ENCODE measurements at regions not wholly inside any gene's neighbourhood (a gene's known extent, or its start where the extent isn't known, plus 50 kb on each side); places are given as distances from the start of the nearest gene placed in this dataset.

GRCh38 chr3:72013084-72013483, 228.1 kb upstream of the PROK2 start:
- no peak overlapping the region for H3K27ac ChIP-seq (ENCODE audit: low read length)
- H3K27me3 ChIP-seq (ENCODE audit: insufficient read depth, low read length), result no peaks in the 10 kb centered on the region
- H3K4me3 ChIP-seq (ENCODE audit: low read length), result no peak overlapping the region
- no peak overlapping the region for H3K9ac ChIP-seq (ENCODE audit: low read depth, low read length)
- H3K9me3 ChIP-seq (ENCODE audit: insufficient read depth, low read depth, low read length), result no peaks in the 10 kb centered on the region
- 0 out of 2 replicates have a peak, but pooled peaks cover 2% of the 10 kb centered on the region for H3K4me1 ChIP-seq (ENCODE audit: insufficient read depth, low read length)
- no peaks in the 10 kb centered on the region for H3K36me3 ChIP-seq (ENCODE audit: insufficient read depth, low read depth, low read length)

DNA sequence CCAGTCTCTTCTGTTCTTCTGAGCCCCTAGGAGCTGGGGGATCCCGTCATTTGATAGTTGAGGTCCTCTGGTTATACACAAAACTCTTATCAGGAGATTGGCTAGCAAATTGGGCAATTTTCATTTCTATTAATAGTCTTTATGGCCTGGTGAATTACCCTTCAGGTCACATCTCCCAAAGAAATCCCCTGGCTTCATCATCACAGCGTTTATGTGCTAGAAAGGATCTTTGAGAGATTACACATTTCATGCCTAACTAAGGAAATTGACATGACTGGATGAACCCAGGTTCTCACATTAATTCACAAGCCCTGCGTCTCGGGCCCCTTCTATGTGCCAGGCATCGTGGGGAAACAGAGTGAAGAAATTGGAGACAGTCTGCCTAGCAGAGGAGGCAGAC, 227.4 kb upstream of the PROK2 start:
- no peak overlapping the region for H3K4me3 ChIP-seq (ENCODE audit: low read length)
- H3K27ac ChIP-seq (ENCODE audit: low read length), result no peak overlapping the region
- no peaks in the 10 kb centered on the region for H3K36me3 ChIP-seq (ENCODE audit: insufficient read depth, low read depth, low read length)
- H3K9me3 ChIP-seq (ENCODE audit: insufficient read depth, low read depth, low read length), result no peaks in the 10 kb centered on the region
- H3K9ac ChIP-seq (ENCODE audit: low read depth, low read length), result no peak overlapping the region
- 0 out of 2 replicates have a peak, but pooled peaks cover 2% of the 10 kb centered on the region for H3K4me1 ChIP-seq (ENCODE audit: insufficient read depth, low read length)
- no peaks in the 10 kb centered on the region for H3K27me3 ChIP-seq (ENCODE audit: insufficient read depth, low read length)

- no peaks in the 10 kb centered on the region for H3K36me3 ChIP-seq (ENCODE audit: insufficient read depth, low read depth, low read length)
- 0 out of 2 replicates have a peak, but pooled peaks cover 2% of the 10 kb centered on the region for H3K4me1 ChIP-seq (ENCODE audit: insufficient read depth, low read length)
- no peak overlapping the region for H3K4me3 ChIP-seq (ENCODE audit: low read length)
- no peaks in the 10 kb centered on the region for H3K27me3 ChIP-seq (ENCODE audit: insufficient read depth, low read length)
- peaks cover 8% of the 10 kb centered on the region for H3K9me3 ChIP-seq (ENCODE audit: insufficient read depth, low read depth, low read length)
- no peak overlapping the region for H3K9ac ChIP-seq (ENCODE audit: low read depth, low read length)
- no peak overlapping the region for H3K27ac ChIP-seq (ENCODE audit: low read length)
These were observed 226.5 kb upstream of the PROK2 start for GRCh38 chr3:72011485-72011884.

GRCh38 chr3:72009851-72010443, 225.0 kb upstream of the PROK2 start:
- Histone ChIP-seq H3K4me3 (ENCODE audit: low read length) (no peak overlapping the region), H3K9ac (ENCODE audit: low read depth, low read length) (no peak overlapping the region), H3K4me1 (ENCODE audit: insufficient read depth, low read length) (peaks cover 3% of the 10 kb centered on the region; the same call in 1 of the 2 replicates), H3K36me3 (ENCODE audit: insufficient read depth, low read depth, low read length) (no peaks in the 10 kb centered on the region), H3K9me3 (ENCODE audit: insufficient read depth, low read depth, low read length) (peaks cover 14% of the 10 kb centered on the region), H3K27ac (ENCODE audit: low read length) (no peak overlapping the region), H3K27me3 (ENCODE audit: insufficient read depth, low read length) (no peaks in the 10 kb centered on the region)

- no peak overlapping the region for H3K27ac ChIP-seq (ENCODE audit: low read length)
- H3K27me3 ChIP-seq (ENCODE audit: insufficient read depth, low read length), result no peaks in the 10 kb centered on the region
- no peak overlapping the region for H3K9ac ChIP-seq (ENCODE audit: low read depth, low read length)
- peaks cover 14% of the 10 kb centered on the region for H3K9me3 ChIP-seq (ENCODE audit: insufficient read depth, low read depth, low read length)
- peaks cover 9% of the 10 kb centered on the region; the same call in 1 of the 2 replicates for H3K4me1 ChIP-seq (ENCODE audit: insufficient read depth, low read length)
- no peaks in the 10 kb centered on the region for H3K36me3 ChIP-seq (ENCODE audit: insufficient read depth, low read depth, low read length)
- H3K4me3 ChIP-seq (ENCODE audit: low read length), result no peak overlapping the region
These were observed 223.5 kb upstream of the PROK2 start for GRCh38 chr3:72008226-72008996.

GRCh38 chr3:72006631-72007556, 221.9 kb upstream of the PROK2 start:
- H3K9ac ChIP-seq (ENCODE audit: low read depth, low read length), result no peak overlapping the region
- H3K27ac ChIP-seq (ENCODE audit: low read length), result no peak overlapping the region
- no peak overlapping the region for H3K4me3 ChIP-seq (ENCODE audit: low read length)
- no peaks in the 10 kb centered on the region for H3K27me3 ChIP-seq (ENCODE audit: insufficient read depth, low read length)
- no peaks in the 10 kb centered on the region for H3K36me3 ChIP-seq (ENCODE audit: insufficient read depth, low read depth, low read length)
- peaks cover 14% of the 10 kb centered on the region for H3K9me3 ChIP-seq (ENCODE audit: insufficient read depth, low read depth, low read length)
- H3K4me1 ChIP-seq (ENCODE audit: insufficient read depth, low read length), result peaks cover 21% of the 10 kb centered on the region

DNA sequence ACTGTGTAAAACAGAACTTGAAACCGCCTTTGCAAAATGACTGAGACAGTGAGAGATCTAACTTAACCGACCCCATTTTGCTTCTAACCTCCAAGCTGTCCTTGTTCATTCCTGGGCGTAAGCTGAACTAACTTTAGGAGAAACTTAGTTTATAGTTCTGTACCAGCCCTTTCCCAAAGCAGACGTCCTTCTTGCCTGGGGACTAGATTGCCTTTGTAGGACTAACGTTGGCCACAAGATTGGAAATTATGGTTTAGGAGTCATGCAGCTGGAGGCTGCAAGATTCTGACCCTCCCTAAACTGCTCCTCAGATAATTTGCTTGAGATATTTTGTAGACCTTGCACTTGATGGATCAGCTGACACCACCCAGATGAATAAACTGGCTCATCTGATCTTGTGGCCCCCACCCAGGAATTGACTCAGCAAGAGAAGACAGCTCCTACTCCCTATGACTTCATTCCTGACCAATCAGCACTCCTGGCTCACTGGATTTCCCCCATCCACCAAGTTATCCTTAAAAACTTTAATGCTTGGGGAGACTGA, 219.9 kb upstream of the PROK2 start:
- Histone ChIP-seq H3K4me3 (ENCODE audit: low read length) (no peak overlapping the region), H3K36me3 (ENCODE audit: insufficient read depth, low read depth, low read length) (no peaks in the 10 kb centered on the region), H3K9me3 (ENCODE audit: insufficient read depth, low read depth, low read length) (peaks cover 14% of the 10 kb centered on the region), H3K27me3 (ENCODE audit: insufficient read depth, low read length) (no peaks in the 10 kb centered on the region), H3K4me1 (ENCODE audit: insufficient read depth, low read length) (peaks cover 21% of the 10 kb centered on the region), H3K27ac (ENCODE audit: low read length) (no peak overlapping the region), H3K9ac (ENCODE audit: low read depth, low read length) (no peak overlapping the region)

DNA sequence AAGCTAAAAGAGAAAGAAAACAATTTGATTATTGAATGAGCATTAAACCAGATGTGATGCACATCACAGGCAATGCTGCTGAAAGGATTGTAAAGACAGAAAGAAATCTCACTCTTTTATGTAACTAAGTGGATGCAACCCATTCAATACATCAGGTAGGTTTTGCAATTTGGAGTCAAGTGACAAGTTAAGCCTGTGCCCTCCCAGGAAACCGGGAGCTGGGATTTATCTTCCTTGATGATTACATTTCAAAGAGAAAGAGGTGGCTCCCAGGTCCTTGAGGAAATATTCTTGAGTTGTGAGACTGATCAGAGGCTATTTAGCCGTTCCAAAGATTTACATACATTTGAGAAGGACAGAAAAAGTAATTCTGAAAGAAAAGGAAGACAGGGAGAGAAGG, 219.0 kb upstream of the PROK2 start:
- Histone ChIP-seq H3K4me3 (ENCODE audit: low read length) (no peak overlapping the region), H3K9ac (ENCODE audit: low read depth, low read length) (no peak overlapping the region), H3K27me3 (ENCODE audit: insufficient read depth, low read length) (no peaks in the 10 kb centered on the region), H3K36me3 (ENCODE audit: insufficient read depth, low read depth, low read length) (no peaks in the 10 kb centered on the region), H3K9me3 (ENCODE audit: insufficient read depth, low read depth, low read length) (peaks cover 14% of the 10 kb centered on the region), H3K27ac (ENCODE audit: low read length) (no peak overlapping the region), H3K4me1 (ENCODE audit: insufficient read depth, low read length) (peaks cover 21% of the 10 kb centered on the region)

- Histone ChIP-seq H3K9ac (ENCODE audit: low read depth, low read length) (no peak overlapping the region), H3K4me1 (ENCODE audit: insufficient read depth, low read length) (peaks cover 21% of the 10 kb centered on the region), H3K9me3 (ENCODE audit: insufficient read depth, low read depth, low read length) (peaks cover 9% of the 10 kb centered on the region), H3K27me3 (ENCODE audit: insufficient read depth, low read length) (no peaks in the 10 kb centered on the region), H3K27ac (ENCODE audit: low read length) (peak overlapping the region; percentile 81), H3K36me3 (ENCODE audit: insufficient read depth, low read depth, low read length) (no peaks in the 10 kb centered on the region), H3K4me3 (ENCODE audit: low read length) (no peak overlapping the region)
These were observed 216.8 kb upstream of the PROK2 start for GRCh38 chr3:72001758-72002157.

DNA sequence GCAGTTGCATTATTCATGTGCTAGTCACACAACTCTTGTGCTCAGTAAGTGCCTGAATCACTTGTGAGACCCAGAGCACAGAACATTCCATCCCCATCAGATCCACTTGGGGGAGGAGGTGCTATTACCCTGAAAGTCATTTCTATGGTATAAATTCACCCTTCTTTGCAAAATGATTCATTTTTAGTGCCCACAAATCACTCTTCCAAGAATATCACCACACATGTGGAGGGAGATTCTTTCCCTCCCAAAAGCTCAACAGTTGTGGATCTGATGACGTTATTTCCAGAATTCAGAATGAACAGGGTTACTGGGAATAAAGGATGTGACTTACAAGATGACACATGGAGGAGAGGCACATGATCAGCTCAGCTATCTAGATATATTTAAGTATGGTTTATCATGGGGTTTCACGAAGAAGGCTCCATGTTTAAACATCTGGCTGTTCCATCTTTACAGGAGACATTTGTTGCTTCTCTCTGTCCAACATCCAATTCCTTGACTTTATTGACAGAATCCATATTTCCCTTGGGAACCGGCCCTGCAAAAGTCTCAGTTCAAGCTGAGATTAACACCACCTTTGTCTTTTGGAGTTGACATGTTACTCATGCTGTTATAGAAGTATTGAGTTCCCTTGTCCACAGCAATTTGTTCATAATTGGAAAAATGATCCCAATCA, 214.2 kb upstream of the PROK2 start:
- H3K27ac ChIP-seq (ENCODE audit: low read length), result no peak overlapping the region
- no peak overlapping the region for H3K4me3 ChIP-seq (ENCODE audit: low read length)
- no peaks in the 10 kb centered on the region for H3K27me3 ChIP-seq (ENCODE audit: insufficient read depth, low read length)
- H3K4me1 ChIP-seq (ENCODE audit: insufficient read depth, low read length), result peaks cover 13% of the 10 kb centered on the region
- no peaks in the 10 kb centered on the region for H3K36me3 ChIP-seq (ENCODE audit: insufficient read depth, low read depth, low read length)
- no peak overlapping the region for H3K9ac ChIP-seq (ENCODE audit: low read depth, low read length)
- no peaks in the 10 kb centered on the region for H3K9me3 ChIP-seq (ENCODE audit: insufficient read depth, low read depth, low read length)

DNA sequence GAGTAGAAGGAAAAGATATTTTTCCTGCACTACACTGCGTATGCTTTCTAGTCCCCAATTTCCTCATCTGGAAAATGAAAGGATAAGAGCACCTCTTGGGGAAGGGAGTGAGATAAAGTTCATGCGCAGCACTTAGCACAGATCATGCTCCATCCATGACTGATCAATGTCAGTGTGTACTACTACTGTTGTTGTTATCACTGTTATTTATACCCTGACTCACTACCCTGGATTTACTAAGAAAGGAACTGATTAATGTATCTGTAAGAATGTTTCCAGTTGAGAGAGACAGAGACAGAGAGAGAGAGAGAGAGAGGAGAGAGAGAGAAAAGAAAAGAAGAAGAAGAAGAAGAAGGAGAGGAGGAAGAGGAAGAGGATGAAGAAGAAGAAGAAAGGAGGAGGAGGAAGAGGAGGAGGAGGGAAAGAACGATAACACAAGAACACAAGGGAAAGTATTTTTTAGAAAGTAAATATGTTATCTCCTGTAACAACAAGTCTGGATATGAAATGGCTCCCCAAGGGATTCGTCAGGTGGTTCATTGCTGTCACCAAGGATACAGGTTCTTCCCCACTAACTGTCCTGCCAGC, 212.2 kb upstream of the PROK2 start:
- Histone ChIP-seq H3K27me3 (ENCODE audit: insufficient read depth, low read length) (no peaks in the 10 kb centered on the region), H3K4me1 (ENCODE audit: insufficient read depth, low read length) (peaks cover 2% of the 10 kb centered on the region; the same call in 1 of the 2 replicates), H3K4me3 (ENCODE audit: low read length) (no peak overlapping the region), H3K9ac (ENCODE audit: low read depth, low read length) (no peak overlapping the region), H3K27ac (ENCODE audit: low read length) (no peak overlapping the region), H3K9me3 (ENCODE audit: insufficient read depth, low read depth, low read length) (no peaks in the 10 kb centered on the region), H3K36me3 (ENCODE audit: insufficient read depth, low read depth, low read length) (no peaks in the 10 kb centered on the region)
